SHP77 (cell line): ENCODE measurements at regions not wholly inside any gene's neighbourhood (a gene's known extent, or its start where the extent isn't known, plus 50 kb on each side); places are given as distances from the start of the nearest gene placed in this dataset.
A peak's percentile ranks its signal among the peaks of the same experiment; 100 is the strongest.
"Not testable (repeated sequence)": the region's sequence is repeated elsewhere in the genome, so short reads cannot be mapped to it uniquely, and the experiment has no call there.

Experiments used
- DNase-seq, 2 experiments: peaks; one replicate each; lab custom pipeline; 2025; lab: John Stamatoyannopoulos, UW

DNA sequence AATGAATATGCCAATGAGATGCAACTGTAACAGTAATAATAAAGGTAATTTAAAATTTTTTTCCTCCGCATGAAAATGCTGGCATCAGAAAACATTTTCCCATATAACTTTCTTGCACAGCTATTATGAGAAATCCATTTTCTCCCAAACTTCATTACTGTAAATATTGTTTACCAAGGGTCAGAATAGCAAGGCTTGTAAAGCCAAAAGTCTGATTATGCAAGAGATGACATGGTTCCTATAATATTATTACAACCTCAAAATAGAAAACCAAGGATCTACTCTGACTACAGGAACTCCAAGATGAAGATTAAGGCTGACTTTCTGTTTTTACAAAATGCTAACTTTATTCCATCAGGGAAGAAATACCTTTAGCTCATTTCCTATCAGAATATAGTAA lies 162.7 kb upstream of the CDK1 start:
- no peak for DNase-seq

DNA sequence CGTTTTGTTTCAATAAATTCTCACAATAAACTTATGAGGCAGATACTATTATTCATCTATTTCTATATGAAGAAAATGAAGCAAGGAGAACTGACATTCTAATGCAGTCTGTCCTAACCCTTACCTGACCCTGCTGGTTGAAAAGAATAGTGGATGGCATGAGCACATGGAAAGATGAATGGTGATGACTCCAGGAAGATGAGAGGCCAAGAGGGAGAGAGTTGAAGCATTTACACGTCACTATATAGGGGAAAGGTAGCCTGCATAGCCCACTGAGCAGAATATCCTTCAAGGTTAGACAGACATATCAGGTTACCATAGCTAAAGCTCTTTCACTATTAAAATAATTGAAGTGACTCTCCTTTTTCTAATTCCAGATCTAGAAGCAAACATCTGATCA lies 163.9 kb upstream of the CDK1 start:
- DNase-seq = no peak

DNA sequence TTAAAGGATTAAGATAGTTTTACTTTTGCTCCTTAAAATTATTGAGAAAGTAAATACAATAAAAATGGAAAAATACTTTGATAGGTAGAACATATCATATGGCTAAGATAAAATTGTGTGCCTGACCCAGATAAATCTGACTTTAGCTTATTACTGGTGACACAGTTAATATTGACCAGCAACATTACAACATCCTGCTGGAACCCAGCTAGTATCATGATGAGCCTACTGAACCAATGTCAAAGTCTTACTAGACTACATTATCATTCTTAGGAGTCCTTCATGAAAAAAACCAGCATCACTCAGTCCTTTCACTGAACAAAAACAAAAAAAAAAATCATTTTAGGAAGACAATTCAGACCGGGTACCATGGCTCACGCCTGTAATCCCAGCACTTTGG lies 164.8 kb upstream of the CDK1 start:
- DNase-seq = no peak

DNA sequence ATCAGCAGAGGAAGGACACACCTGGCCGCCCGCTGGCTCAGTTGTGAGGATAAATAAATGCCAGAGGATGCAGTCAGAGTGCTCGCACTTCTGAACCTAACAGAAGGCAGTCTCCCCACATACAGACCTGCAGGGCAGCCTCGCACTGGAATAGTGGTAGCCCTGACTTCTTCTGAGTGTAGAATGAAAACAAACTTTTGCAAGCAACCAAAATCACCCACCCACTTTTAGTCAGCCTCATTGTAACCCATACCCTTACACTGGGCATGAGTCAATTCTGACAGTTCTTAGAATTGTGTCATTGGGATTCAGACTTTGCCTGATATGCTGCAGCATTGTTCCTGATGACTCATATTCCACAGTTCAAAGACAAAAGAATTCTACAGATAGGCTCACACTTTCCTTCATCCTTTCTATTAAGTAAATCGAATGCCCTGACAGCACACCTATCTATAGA lies 167.0 kb upstream of the CDK1 start:
- DNase-seq = no peak

DNA sequence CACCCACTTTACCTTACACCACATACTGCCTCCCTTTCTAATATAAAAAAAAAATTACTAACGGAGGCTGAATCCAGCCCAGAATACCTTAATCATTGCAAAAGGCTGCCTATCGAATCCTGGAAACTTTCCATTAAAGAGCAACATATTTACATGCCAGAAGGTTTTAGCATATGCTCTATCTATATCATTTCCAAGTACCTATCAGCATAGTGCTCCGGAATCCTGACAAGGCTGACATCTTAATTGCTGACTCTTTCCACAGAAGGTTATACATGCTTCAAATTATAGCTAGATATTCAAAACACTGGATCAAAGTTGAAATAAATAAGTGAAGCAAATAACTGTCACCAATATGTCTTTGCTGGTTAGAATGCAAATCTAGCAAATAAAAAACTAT lies 170.9 kb upstream of the CDK1 start:
- no peak for DNase-seq

DNA sequence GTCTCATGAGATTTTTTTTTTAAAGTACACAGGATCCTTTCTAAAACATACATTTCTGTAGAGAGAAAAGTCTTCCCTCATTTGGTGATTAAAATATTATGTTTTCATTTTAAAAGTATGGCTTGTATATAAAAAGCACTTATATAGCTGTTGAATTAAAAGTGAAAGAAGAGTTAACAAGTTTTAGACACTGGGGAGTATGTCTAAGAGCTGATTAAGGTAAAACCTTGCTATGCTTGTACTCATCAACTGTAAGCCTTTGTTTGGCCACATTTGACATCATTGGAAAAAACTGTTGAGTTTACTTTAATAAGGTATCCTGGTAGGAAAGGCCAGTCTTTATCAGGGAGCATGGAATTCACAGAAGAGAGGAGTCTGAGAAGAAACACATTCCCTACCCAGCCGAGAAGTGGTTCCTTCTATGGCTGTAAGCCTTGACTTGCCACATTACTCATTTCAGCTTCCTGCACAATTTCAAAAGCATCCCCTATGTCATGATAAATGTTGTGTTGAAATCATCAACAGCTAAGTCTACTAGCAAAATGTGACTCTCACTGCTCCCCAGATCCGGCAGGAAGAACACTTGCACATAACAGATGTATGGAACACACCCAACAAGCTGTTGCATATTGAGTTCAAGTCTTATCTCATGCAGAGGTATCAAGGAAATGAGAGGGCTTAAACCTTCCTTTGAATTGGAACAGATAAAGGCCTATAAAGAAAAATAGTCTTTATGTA lies 171.8 kb upstream of the CDK1 start:
- no peak for DNase-seq

DNA sequence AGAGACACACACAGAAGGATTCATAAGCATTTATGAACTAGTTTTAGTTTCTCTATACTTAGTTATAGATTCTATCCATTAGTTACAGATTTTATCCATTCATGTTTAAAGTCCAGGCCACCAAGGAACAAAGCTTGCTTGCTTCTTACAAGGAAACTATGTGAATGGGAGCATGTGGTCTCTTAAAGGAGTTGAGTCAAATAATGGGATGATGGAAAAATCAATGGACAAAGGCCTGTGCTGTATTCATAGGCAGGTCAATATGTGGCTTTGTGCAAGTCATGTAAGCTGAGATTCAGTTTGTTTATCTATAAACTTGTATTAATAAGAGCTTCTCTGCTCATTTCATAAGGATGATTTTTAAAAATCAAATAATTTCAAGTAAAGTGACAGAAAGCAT lies 172.8 kb upstream of the CDK1 start:
- DNase-seq = no peak

- DNase-seq = no peak
Measured at GRCh38 chr10:60604342-60604741, 173.9 kb upstream of the CDK1 start.

DNA sequence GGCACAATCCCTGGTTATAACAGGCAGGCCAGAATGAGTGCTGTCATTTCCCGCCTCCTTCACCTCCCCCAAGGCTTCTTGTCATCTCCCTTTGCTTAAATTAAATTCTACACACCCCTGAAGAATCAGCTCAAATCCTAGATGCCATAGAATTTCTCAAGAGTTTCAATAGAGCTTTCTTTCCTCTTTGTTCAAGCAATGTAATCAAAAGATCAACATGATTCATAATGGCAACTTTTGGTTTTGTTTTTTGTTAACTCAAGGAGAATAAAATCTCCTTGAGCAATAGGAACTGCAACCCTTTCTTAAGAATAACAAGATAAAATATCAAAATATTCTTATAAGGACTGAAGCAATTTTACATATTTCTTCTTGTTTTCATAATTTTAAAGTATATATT lies 180.8 kb upstream of the CDK1 start:
- no peak for DNase-seq

GRCh38 chr10:60595852-60596251 lies 182.4 kb upstream of the CDK1 start:
- DNase-seq = no peak

GRCh38 chr10:60594476-60595051 lies 183.7 kb upstream of the CDK1 start:
- no peak for DNase-seq

- no peak for DNase-seq
Measured at GRCh38 chr10:60591119-60591518, 187.2 kb upstream of the CDK1 start.

- DNase-seq = no peak
Measured at GRCh38 chr10:60589376-60589775, 188.9 kb upstream of the CDK1 start.

GRCh38 chr10:60581782-60582181 lies 192.1 kb upstream of the ANK3 start:
- DNase-seq = not testable (repeated sequence)

GRCh38 chr10:60578217-60578616 lies 188.5 kb upstream of the ANK3 start:
- DNase-seq = no peak

DNA sequence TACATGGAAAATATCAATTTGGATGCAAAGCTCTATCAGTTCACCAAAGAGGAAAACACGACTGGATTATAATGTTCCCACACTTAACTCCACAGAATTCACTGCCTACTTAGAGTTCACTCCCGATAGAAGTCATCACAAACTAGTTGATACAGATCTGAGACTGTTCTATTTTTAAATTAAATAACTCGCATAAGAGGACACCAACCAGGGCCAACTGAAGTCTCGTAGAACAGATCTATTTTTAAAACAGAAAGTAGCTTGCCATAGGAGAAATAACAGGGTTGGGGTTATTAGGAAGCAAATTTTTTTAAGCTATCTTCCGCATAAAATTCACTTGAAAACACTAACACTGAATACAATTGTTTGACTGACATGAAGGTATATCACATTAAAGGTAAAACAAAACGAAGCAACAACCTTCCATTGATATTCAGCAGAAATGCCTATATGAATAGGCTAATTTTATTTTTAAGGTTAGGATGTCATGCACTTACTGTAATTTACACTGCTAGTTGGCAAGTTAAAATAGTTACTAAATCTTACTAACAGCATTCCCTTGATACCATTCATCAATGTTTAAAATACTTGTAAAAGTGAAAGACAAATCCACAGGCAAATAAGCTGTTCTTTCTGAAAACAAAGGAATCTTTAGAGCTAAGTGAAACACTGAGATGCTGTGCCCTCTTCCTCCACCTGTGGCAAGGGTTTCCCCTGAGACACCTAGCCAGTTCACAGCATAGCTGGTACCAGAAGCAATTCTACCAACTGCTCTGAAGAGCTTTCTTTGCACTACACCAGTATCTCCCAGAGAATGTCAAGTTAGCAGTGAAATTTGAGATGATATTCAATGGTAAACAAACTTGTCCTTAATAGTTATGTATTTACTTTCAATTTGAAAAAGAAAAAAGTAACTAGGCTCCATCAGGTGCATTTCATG lies 186.7 kb upstream of the ANK3 start:
- DNase-seq = no peak

- DNase-seq = no peak
Measured at GRCh38 chr10:60575105-60575504, 185.4 kb upstream of the ANK3 start.

- no peak for DNase-seq
Measured at GRCh38 chr10:60574388-60574787, 184.7 kb upstream of the ANK3 start.

DNA sequence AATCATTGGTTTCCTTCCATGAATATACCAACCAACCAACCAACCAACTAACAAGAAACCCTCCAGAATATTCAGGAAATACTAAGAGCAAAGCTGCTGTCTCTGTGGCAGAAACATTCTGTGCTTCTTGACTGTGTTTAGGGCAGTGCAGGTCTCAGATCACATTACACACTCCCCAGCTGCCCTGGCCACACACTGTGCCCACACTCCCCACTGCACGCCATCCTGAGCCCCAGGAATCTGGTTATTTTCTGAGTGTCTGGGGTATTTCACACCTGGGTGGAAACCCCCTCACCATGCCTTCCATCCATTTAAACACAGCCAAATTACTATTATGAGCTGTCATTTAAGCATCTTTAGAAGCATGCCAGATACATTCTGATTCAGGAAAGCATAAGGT lies 183.7 kb upstream of the ANK3 start:
- no peak for DNase-seq

GRCh38 chr10:60572511-60573194 lies 183.0 kb upstream of the ANK3 start:
- DNase-seq = peak in 1 of 2 experiments; percentile 5

DNA sequence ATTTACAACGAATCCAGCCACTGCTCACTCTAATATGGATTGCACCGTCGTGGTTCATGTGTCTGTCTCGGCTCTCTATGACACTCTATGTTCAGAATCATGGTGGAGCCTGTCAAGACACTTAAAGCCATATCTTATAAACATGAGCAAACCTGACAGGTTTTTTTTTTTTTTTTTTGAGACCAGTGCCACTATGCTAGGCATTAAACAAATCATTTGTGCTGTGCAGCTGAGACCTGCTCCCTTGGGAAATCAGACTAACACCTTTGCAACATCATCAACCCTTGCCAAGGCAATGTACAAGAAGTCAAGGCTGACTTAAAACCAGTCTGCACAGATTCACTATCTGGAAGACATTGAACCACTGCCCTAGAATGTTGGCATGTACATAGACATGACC lies 181.2 kb upstream of the ANK3 start:
- no peak for DNase-seq

DNA sequence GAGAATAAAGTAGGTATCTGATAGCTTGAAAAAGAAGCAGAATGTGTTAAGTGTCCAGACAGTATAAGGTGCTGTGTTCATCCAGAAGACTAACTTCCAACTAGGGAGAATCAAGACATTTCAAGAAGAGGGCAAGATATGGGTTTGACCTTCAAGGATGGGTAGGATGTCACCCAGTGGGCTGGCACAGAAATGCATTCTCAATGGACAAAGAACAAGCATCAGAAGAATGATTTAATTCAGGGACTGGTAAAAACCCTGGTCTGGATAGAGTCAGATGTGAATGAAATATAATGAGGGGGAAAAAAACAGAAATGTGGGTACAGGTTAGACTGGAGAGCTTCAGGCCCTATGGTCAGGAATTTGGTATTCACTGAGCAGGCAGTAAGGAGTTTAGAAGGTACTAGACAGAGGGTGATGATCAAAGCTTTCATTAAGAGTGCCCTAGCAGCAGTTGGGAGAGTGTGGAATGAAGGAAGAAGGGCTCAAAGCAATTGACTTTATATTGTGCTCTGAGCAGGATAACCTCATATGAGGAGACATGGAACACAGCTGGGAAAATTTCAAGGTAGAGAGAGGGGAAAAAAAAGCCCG lies 180.7 kb upstream of the ANK3 start:
- no peak for DNase-seq
